Gastroesophageal sphincter (tissue), 4 donors: ENCODE measurements at regions not wholly inside any gene's neighbourhood (a gene's known extent, or its start where the extent isn't known, plus 50 kb on each side); places are given as distances from the start of the nearest gene placed in this dataset.
"Not testable (repeated sequence)": the region's sequence is repeated elsewhere in the genome, so short reads cannot be mapped to it uniquely, and the experiment has no call there.

Source experiments
- ATAC-seq: fragments of 150-250 bp; one replicate; pipeline ENCODE4 v1.9.1; 2016; ENCODE audit warnings: mild to moderate bottlenecking, moderate library complexity
- H3K27ac ChIP-seq, 4 donors: fragments of 200-600 bp; sonication (generic) in 3 of 4; 1 replicate in 3 of 4; 2 replicates in 1 of 4; pipeline ENCODE4 v1.5.1; 2016 to 2019
- H3K27me3 ChIP-seq: fragments of 200-600 bp; sonication (generic); one replicate; pipeline ENCODE4 v1.5.1; 2019
- H3K36me3 ChIP-seq, 2 donors: fragments of 200-600 bp; sonication (generic); one replicate each; pipeline ENCODE4 v1.5.1; 2019; ENCODE audit warnings: control low read depth in 1 of 2
- H3K4me1 ChIP-seq, 3 donors: fragments of 200-600 bp; sonication (generic); 1 replicate in 2 of 3; 2 replicates in 1 of 3; pipeline ENCODE4 v1.5.1; 2016 to 2019; ENCODE audit warnings: control low read depth in 2 of 3
- H3K4me3 ChIP-seq, 2 donors: fragments of 200-600 bp; sonication (generic); one replicate each; pipeline ENCODE4 v1.5.1; 2019; ENCODE audit warnings: mild to moderate bottlenecking in 1 of 2, moderate library complexity in 1 of 2
- H3K9me3 ChIP-seq, 3 donors: fragments of 200-600 bp; sonication (generic); one replicate each; pipeline ENCODE4 v1.5.1; 2017 to 2019; ENCODE audit warnings: control low read depth in 2 of 3
- CTCF ChIP-seq, 4 experiments: fragments of 200-600 bp in 2 of 4; fragments of 450-650 bp in 2 of 4; sonication (generic) in 1 of 4; IDR thresholded peaks; one replicate each; pipeline ENCODE4 v1.5.1; 2017 to 2019; ENCODE audit warnings: antibody characterized with exemption in 4 of 4, mild to moderate bottlenecking in 2 of 4, moderate library complexity in 2 of 4
- EP300 ChIP-seq: sonication (generic); formaldehyde crosslinking; IDR thresholded peaks from one replicate; pipeline ENCODE4 v1.6.1; 2017; ENCODE audit warnings: antibody characterized with exemption, mild to moderate bottlenecking
- POLR2A ChIP-seq, 2 donors: fragments of 450-650 bp; IDR thresholded peaks; one replicate each; pipeline ENCODE4 v1.6.1; 2017; ENCODE audit warnings: antibody characterized with exemption in 2 of 2, mild to moderate bottlenecking in 2 of 2, moderate library complexity in 1 of 2
- POLR2AphosphoS5 ChIP-seq: sonication (generic); formaldehyde crosslinking; IDR thresholded peaks from one replicate; pipeline ENCODE4 v1.6.1; 2017; ENCODE audit warnings: antibody characterized with exemption
- WGBS, 2 donors: methylation state at CpG; one replicate each; pipeline ENCODE4 v1.1.5; 2018; ENCODE audit warnings: low coverage in 1 of 2; 5-methylcytosine and 5-hydroxymethylcytosine counted together

- 74 to 87% methylated on average over 4 to 5 of the region's 5 CpGs for WGBS, 2 donors
- no peak for ATAC-seq
- Histone ChIP-seq H3K27ac (no peak overlapping the region), H3K4me3 (no peak overlapping the region), H3K27me3 (peaks cover 10% of the 10 kb centered on the region), H3K9me3 (peaks cover 0 to 7% (median 0%) of the 10 kb centered on the region in 3 donors), H3K36me3 (no peaks in the 10 kb centered on the region), H3K4me1 (no peaks in the 10 kb centered on the region)
- no peak for TF ChIP-seq CTCF (IDR thresholded peaks at IDR 0.05)
- TF ChIP-seq POLR2AphosphoS5, result no peak
- no peak for TF ChIP-seq POLR2A (IDR thresholded peaks at IDR 0.05)
- no peak for TF ChIP-seq EP300
Observed at GRCh38 chr7:4468320-4469102, 213.6 kb upstream of the FOXK1 start.

GRCh38 chr7:4470246-4470645 is 211.8 kb upstream of the FOXK1 start:
- Histone ChIP-seq H3K4me1 (no peaks in the 10 kb centered on the region), H3K4me3 (no peak overlapping the region), H3K9me3 (no peaks in the 10 kb centered on the region), H3K36me3 (no peaks in the 10 kb centered on the region), H3K27me3 (peaks cover 10% of the 10 kb centered on the region), H3K27ac (no peak overlapping the region)
- WGBS, 2 donors, result 34% methylated on average over 2 of the region's 7 CpGs; no CpG with 5 or more reads in 1 of the 2 donors
- no peak for TF ChIP-seq CTCF (IDR thresholded peaks at IDR 0.05)
- no peak for TF ChIP-seq EP300
- TF ChIP-seq POLR2A (IDR thresholded peaks at IDR 0.05), result no peak
- no peak for TF ChIP-seq POLR2AphosphoS5
- ATAC-seq, result no peak

- no peak for TF ChIP-seq POLR2A (IDR thresholded peaks at IDR 0.05)
- no peak for TF ChIP-seq EP300
- no peak for ATAC-seq
- WGBS, 2 donors, result 7% methylated on average over 3 of the region's 12 CpGs; no CpG with 5 or more reads in 1 of the 2 donors
- peaks cover 10% of the 10 kb centered on the region for H3K27me3 ChIP-seq
- no peaks in the 10 kb centered on the region for H3K36me3 ChIP-seq
- H3K27ac ChIP-seq, result no peak overlapping the region
- H3K9me3 ChIP-seq, result no peaks in the 10 kb centered on the region
- no peak overlapping the region for H3K4me3 ChIP-seq
- no peaks in the 10 kb centered on the region for H3K4me1 ChIP-seq
Observed at GRCh38 chr7:4472728-4473127, 209.4 kb upstream of the FOXK1 start.

DNA sequence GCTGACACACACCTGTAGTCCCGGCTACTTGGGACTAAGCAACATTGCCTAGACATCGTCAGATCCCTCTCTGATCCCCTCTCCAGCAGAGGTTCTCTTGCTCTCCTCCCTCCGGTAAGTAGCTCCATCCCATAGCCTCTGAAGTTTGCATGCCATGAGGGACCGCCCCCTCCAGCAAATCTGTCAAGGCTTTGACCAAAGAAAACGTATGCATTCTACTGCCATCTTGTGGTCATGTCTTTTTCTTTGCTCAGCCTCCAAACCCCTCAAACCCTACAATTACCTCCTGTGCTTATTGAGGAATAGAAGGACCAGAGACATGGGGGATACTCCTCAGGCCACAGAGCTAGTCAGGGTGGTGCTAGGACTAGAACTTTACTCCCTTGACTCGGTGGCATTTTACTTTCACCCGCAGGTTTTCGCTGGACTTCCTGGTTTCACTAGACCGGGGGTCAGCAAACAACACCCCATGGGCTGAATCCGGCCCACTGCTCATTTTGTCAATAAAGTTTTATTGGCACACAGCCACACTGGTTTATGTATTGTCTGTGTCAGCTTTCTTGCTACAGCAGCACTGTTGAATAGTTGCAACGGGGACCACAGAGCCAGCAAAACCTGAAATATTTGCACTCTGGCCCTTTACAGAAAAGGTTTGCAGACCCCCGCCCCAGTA is 202.6 kb upstream of the FOXK1 start:
- TF ChIP-seq POLR2A (IDR thresholded peaks at IDR 0.05) (no peak), CTCF (IDR thresholded peaks at IDR 0.05) (peak in 1 of 4 experiments; percentile 20)
- 36 to 55% methylated on average over 2 to 10 of the region's 12 CpGs for WGBS, 2 donors

DNA sequence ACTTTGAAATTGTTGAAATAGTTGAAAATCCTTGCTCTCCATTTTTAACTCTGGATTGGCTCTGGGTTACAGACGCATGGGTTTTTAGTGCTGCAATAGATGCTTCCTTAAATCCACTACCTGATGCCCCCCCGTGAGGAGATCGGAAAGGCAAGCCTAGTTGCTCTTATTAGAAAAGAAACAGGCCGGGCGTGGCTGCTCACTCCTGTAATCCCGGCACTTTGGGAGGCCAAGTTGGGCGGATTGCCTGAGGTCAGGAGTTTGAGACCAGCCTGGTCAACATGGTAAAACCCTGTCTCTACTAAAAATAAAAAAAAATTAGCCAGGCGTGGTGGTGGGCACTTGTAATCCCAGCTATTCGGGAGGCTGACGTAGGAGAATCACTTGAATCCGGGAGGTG is 202.0 kb upstream of the FOXK1 start:
- H3K27ac ChIP-seq, result not testable (repeated sequence)
- peaks cover 0 to 31% (median 0%) of the 10 kb centered on the region in 3 donors for H3K9me3 ChIP-seq

More for the DNA sequence above, 202.6 kb upstream of the FOXK1 start:
- Histone ChIP-seq H3K27me3 (peaks cover 7% of the 10 kb centered on the region), H3K27ac (no peak overlapping the region), H3K36me3 (no peaks in the 10 kb centered on the region), H3K4me1 (no peaks in the 10 kb centered on the region), H3K4me3 (no peak overlapping the region), H3K9me3 (peaks cover 0 to 31% (median 0%) of the 10 kb centered on the region in 3 donors)
- ATAC-seq, result no peak

GRCh38 chr7:4483851-4484250 is 198.2 kb upstream of the FOXK1 start:
- Histone ChIP-seq H3K36me3 (no peaks in the 10 kb centered on the region), H3K27ac (no peak overlapping the region), H3K4me3 (no peak overlapping the region), H3K9me3 (peaks cover 0 to 35% (median 0%) of the 10 kb centered on the region in 3 donors), H3K4me1 (no peaks in the 10 kb centered on the region), H3K27me3 (peaks cover 13% of the 10 kb centered on the region)
- 100% methylated on average over 1 of the region's 1 CpG; no CpG with 5 or more reads in 1 of the 2 donors for WGBS, 2 donors
- no peak for TF ChIP-seq POLR2AphosphoS5
- TF ChIP-seq EP300, result no peak
- no peak for TF ChIP-seq POLR2A (IDR thresholded peaks at IDR 0.05)
- no peak for TF ChIP-seq CTCF (IDR thresholded peaks at IDR 0.05)
- no peak for ATAC-seq

More for the DNA sequence above, 202.0 kb upstream of the FOXK1 start:
- not testable (repeated sequence) for H3K4me3 ChIP-seq, ATAC-seq, H3K4me1 ChIP-seq, H3K36me3 ChIP-seq, H3K27me3 ChIP-seq
- WGBS, 2 donors, result 96% methylated on average over 4 of the region's 11 CpGs; no CpG with 5 or more reads in 1 of the 2 donors
